ENCODE measurements at regions not wholly inside any gene's neighbourhood (a gene's known extent, or its start where the extent isn't known, plus 50 kb on each side); places are given as distances from the start of the nearest gene placed in this dataset.

GRCh38 chr12:58455136-58455535 is 465.2 kb downstream of the LRIG3 start:
- H3K79me2 ChIP-seq (ENCODE audit: insufficient read depth, low read length), result no peaks in the 10 kb centered on the region
- TF ChIP-seq CTCF (IDR thresholded peaks at IDR 0.05; ENCODE audit: insufficient read depth, low read length, poor library complexity, severe bottlenecking), result no peak
- TF ChIP-seq EZH2phosphoT487 (conservative IDR thresholded peaks at IDR 0.05; ENCODE audit: low read length), result no peak

GRCh38 chr12:58458102-58458501 is 462.2 kb downstream of the LRIG3 start:
- Histone ChIP-seq H3K4me3 (ENCODE audit: insufficient read depth, low read length, poor library complexity, severe bottlenecking) (no peak overlapping the region), H3K27ac (ENCODE audit: low read depth, low read length) (no peak overlapping the region), H3F3A (ENCODE audit: insufficient read depth) (no peaks in the 10 kb centered on the region)

More at GRCh38 chr12:58455136-58455535, 465.2 kb downstream of the LRIG3 start:
- no peaks in the 10 kb centered on the region for H4K20me1 ChIP-seq (ENCODE audit: low read depth, low read length)
- no peak overlapping the region for H2AFZ ChIP-seq (ENCODE audit: low read depth, low read length, severe bottlenecking)
- no peak overlapping the region for H3K4me3 ChIP-seq (ENCODE audit: insufficient read depth, low read length, poor library complexity, severe bottlenecking)
- no peak overlapping the region for H3K9ac ChIP-seq (ENCODE audit: low read length)
- H3K9me3 ChIP-seq (ENCODE audit: insufficient read depth, low read length), result no peaks in the 10 kb centered on the region
- H3K36me3 ChIP-seq (ENCODE audit: low read length), result no peaks in the 10 kb centered on the region
- no peak overlapping the region for H3K4me2 ChIP-seq (ENCODE audit: low read depth, low read length, poor library complexity, severe bottlenecking)
- no peaks in the 10 kb centered on the region for H3F3A ChIP-seq (ENCODE audit: insufficient read depth)
- no peaks in the 10 kb centered on the region for H3K27me3 ChIP-seq (ENCODE audit: low read length)
- H3K9me2 ChIP-seq (replicated peaks; ENCODE audit: insufficient read depth, low read length), result no peaks in the 10 kb centered on the region
- no peak overlapping the region for H3K27ac ChIP-seq (ENCODE audit: low read depth, low read length)

GRCh38 chr12:58459191-58459590 is 461.1 kb downstream of the LRIG3 start:
- no peaks in the 10 kb centered on the region for H3K9me2 ChIP-seq (replicated peaks; ENCODE audit: insufficient read depth, low read length)
- TF ChIP-seq CTCF (IDR thresholded peaks at IDR 0.05; ENCODE audit: insufficient read depth, low read length, poor library complexity, severe bottlenecking) (no peak), EZH2phosphoT487 (conservative IDR thresholded peaks at IDR 0.05; ENCODE audit: low read length) (no peak)
- H3F3A ChIP-seq (ENCODE audit: insufficient read depth), result no peaks in the 10 kb centered on the region
- no peak overlapping the region for H2AFZ ChIP-seq (ENCODE audit: low read depth, low read length, severe bottlenecking)
- H3K9ac ChIP-seq (ENCODE audit: low read length), result no peak overlapping the region
- no peaks in the 10 kb centered on the region for H4K20me1 ChIP-seq (ENCODE audit: low read depth, low read length)
- H3K4me3 ChIP-seq (ENCODE audit: insufficient read depth, low read length, poor library complexity, severe bottlenecking), result no peak overlapping the region
- H3K79me2 ChIP-seq (ENCODE audit: insufficient read depth, low read length), result no peaks in the 10 kb centered on the region
- H3K9me3 ChIP-seq (ENCODE audit: insufficient read depth, low read length), result no peaks in the 10 kb centered on the region
- H3K4me2 ChIP-seq (ENCODE audit: low read depth, low read length, poor library complexity, severe bottlenecking), result no peak overlapping the region
- H3K27me3 ChIP-seq (ENCODE audit: low read length), result no peaks in the 10 kb centered on the region
- H3K36me3 ChIP-seq (ENCODE audit: low read length), result no peaks in the 10 kb centered on the region
- H3K27ac ChIP-seq (ENCODE audit: low read depth, low read length), result no peak overlapping the region

More at GRCh38 chr12:58458102-58458501, 462.2 kb downstream of the LRIG3 start:
- Histone ChIP-seq H2AFZ (ENCODE audit: low read depth, low read length, severe bottlenecking) (no peak overlapping the region), H3K4me2 (ENCODE audit: low read depth, low read length, poor library complexity, severe bottlenecking) (no peak overlapping the region), H3K9me3 (ENCODE audit: insufficient read depth, low read length) (no peaks in the 10 kb centered on the region), H3K36me3 (ENCODE audit: low read length) (no peaks in the 10 kb centered on the region), H4K20me1 (ENCODE audit: low read depth, low read length) (no peaks in the 10 kb centered on the region), H3K9me2 (replicated peaks; ENCODE audit: insufficient read depth, low read length) (no peaks in the 10 kb centered on the region), H3K9ac (ENCODE audit: low read length) (no peak overlapping the region), H3K79me2 (ENCODE audit: insufficient read depth, low read length) (no peaks in the 10 kb centered on the region), H3K27me3 (ENCODE audit: low read length) (no peaks in the 10 kb centered on the region)
- TF ChIP-seq CTCF (IDR thresholded peaks at IDR 0.05; ENCODE audit: insufficient read depth, low read length, poor library complexity, severe bottlenecking) (no peak), EZH2phosphoT487 (conservative IDR thresholded peaks at IDR 0.05; ENCODE audit: low read length) (no peak)
